Fibroblast of lung (primary cell): ENCODE measurements at regions not wholly inside any gene's neighbourhood (a gene's known extent, or its start where the extent isn't known, plus 50 kb on each side); places are given as distances from the start of the nearest gene placed in this dataset.

Experiments
- DNase-seq, 2 donors: peaks; one replicate each; pipeline versions ENCODE4 v3.0.0 to v3.0.0-alpha.2; 2010; ENCODE audit warnings: low read depth in 2 of 2
- H2AFZ ChIP-seq: 2 replicates; pipeline ENCODE4 v1.5.1; 2012; ENCODE audit warnings: low read length, control low read depth, inconsistent platforms
- H3K27ac ChIP-seq: 2 replicates; pipeline ENCODE4 v1.5.1; 2011; ENCODE audit warnings: low read length, control low read depth; ENCODE audit not compliant: insufficient read depth
- H3K27me3 ChIP-seq: 2 replicates; pipeline ENCODE4 v1.5.1; 2011; ENCODE audit warnings: mild to moderate bottlenecking, low read length; ENCODE audit not compliant: control insufficient read depth, insufficient read depth
- H3K36me3 ChIP-seq: 2 replicates; pipeline ENCODE4 v1.5.1; 2011; ENCODE audit warnings: low read length; ENCODE audit not compliant: control insufficient read depth, insufficient read depth
- H3K4me1 ChIP-seq: 2 replicates; pipeline ENCODE4 v1.5.1; 2011; ENCODE audit warnings: low read length; ENCODE audit not compliant: control insufficient read depth, insufficient read depth; ENCODE audit errors: extremely low read depth
- H3K4me2 ChIP-seq: 2 replicates; pipeline ENCODE4 v1.5.1; 2011; ENCODE audit warnings: low read length, control low read depth; ENCODE audit not compliant: insufficient read depth; ENCODE audit errors: extremely low read depth
- H3K4me3 ChIP-seq, 4 experiments: fragments of 200-600 bp in 1 of 4; sonication (generic) in 1 of 4; replicated peaks in 1 of 4; 2 replicates each; pipeline ENCODE4 v1.5.1; 2011 to 2016; ENCODE audit warnings: low read length in 4 of 4, low read depth in 3 of 4, mild to moderate bottlenecking in 3 of 4, control low read depth in 2 of 4, inconsistent platforms in 1 of 4, mixed read lengths in 1 of 4; ENCODE audit not compliant: insufficient read depth in 1 of 4; ENCODE audit errors: control extremely low read depth in 1 of 4
- H3K79me2 ChIP-seq: 2 replicates; pipeline ENCODE4 v1.5.1; 2012; ENCODE audit warnings: mild to moderate bottlenecking, low read length, inconsistent platforms; ENCODE audit not compliant: control insufficient read depth, insufficient read depth
- H3K9ac ChIP-seq: 2 replicates; pipeline ENCODE4 v1.5.1; 2011; ENCODE audit warnings: mild to moderate bottlenecking, low read length, control low read depth; ENCODE audit not compliant: insufficient read depth
- H3K9me3 ChIP-seq: 2 replicates; pipeline ENCODE4 v1.5.1; 2012; ENCODE audit warnings: low read depth, low read length; ENCODE audit not compliant: control insufficient read depth, insufficient read depth
- H4K20me1 ChIP-seq: 2 replicates; pipeline ENCODE4 v1.5.1; 2011; ENCODE audit warnings: low read length; ENCODE audit not compliant: control insufficient read depth, insufficient read depth; ENCODE audit errors: extremely low read depth
- EZH2 ChIP-seq: IDR thresholded peaks from 2 replicates; pipeline ENCODE4 v1.5.1; 2012; ENCODE audit warnings: low read length, control low read depth, mild to moderate bottlenecking; ENCODE audit errors: missing control alignments
- TF ChIP-seq, protein P1 (sequence below), 2 donors: IDR thresholded peaks in 1 of 2; conservative IDR thresholded peaks in 1 of 2; 1 replicate in 1 of 2; 2 replicates in 1 of 2; pipeline ENCODE4 v1.5.1; 2011 to 2012; ENCODE audit warnings: low read length in 2 of 2, control low read depth in 1 of 2, inconsistent platforms in 1 of 2, low read depth in 1 of 2, mild to moderate bottlenecking in 1 of 2

GRCh38 chr17:12257176-12257575 is 236.5 kb downstream of the MAP2K4 start:
- Histone ChIP-seq H3K79me2 (no peaks in the 10 kb centered on the region), H4K20me1 (no peaks in the 10 kb centered on the region), H3K4me1 (no peaks in the 10 kb centered on the region), H3K9ac (no peak overlapping the region), H2AFZ (no peak overlapping the region), H3K4me2 (no peak overlapping the region), H3K36me3 (no peaks in the 10 kb centered on the region), H3K4me3 (no peak overlapping the region), H3K9me3 (no peaks in the 10 kb centered on the region), H3K27ac (no peak overlapping the region), H3K27me3 (no peaks in the 10 kb centered on the region)
- DNase-seq, result no peak
- TF ChIP-seq, protein P1, sequence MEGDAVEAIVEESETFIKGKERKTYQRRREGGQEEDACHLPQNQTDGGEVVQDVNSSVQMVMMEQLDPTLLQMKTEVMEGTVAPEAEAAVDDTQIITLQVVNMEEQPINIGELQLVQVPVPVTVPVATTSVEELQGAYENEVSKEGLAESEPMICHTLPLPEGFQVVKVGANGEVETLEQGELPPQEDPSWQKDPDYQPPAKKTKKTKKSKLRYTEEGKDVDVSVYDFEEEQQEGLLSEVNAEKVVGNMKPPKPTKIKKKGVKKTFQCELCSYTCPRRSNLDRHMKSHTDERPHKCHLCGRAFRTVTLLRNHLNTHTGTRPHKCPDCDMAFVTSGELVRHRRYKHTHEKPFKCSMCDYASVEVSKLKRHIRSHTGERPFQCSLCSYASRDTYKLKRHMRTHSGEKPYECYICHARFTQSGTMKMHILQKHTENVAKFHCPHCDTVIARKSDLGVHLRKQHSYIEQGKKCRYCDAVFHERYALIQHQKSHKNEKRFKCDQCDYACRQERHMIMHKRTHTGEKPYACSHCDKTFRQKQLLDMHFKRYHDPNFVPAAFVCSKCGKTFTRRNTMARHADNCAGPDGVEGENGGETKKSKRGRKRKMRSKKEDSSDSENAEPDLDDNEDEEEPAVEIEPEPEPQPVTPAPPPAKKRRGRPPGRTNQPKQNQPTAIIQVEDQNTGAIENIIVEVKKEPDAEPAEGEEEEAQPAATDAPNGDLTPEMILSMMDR (conservative IDR thresholded peaks at IDR 0.05 in 1 of 2, IDR thresholded peaks at IDR 0.05 in 1 of 2; ENCODE audit: low read depth in 1 of 2, low read length in 2 of 2), result no peak
- TF ChIP-seq EZH2, result no peak

- H3K4me3 ChIP-seq, result no peak overlapping the region
- no peaks in the 10 kb centered on the region for H3K4me1 ChIP-seq
- no peaks in the 10 kb centered on the region for H3K79me2 ChIP-seq
- TF ChIP-seq EZH2, result no peak
- TF ChIP-seq, protein P1 (conservative IDR thresholded peaks at IDR 0.05 in 1 of 2, IDR thresholded peaks at IDR 0.05 in 1 of 2; ENCODE audit: low read depth in 1 of 2, low read length in 2 of 2), result no peak
- no peak for DNase-seq
- H3K27me3 ChIP-seq, result no peaks in the 10 kb centered on the region
- H3K9ac ChIP-seq, result no peak overlapping the region
- H3K36me3 ChIP-seq, result no peaks in the 10 kb centered on the region
- H3K9me3 ChIP-seq, result no peaks in the 10 kb centered on the region
- H3K27ac ChIP-seq, result no peak overlapping the region
- no peak overlapping the region for H3K4me2 ChIP-seq
- no peaks in the 10 kb centered on the region for H4K20me1 ChIP-seq
- no peak overlapping the region for H2AFZ ChIP-seq
These were observed 240.7 kb downstream of the MAP2K4 start for GRCh38 chr17:12261354-12261753.

GRCh38 chr17:12269751-12270150 is 249.1 kb downstream of the MAP2K4 start:
- H4K20me1 ChIP-seq, result no peaks in the 10 kb centered on the region
- no peak overlapping the region for H3K27ac ChIP-seq
- no peak overlapping the region for H3K9ac ChIP-seq
- no peak for DNase-seq
- H3K4me2 ChIP-seq, result no peak overlapping the region
- H3K36me3 ChIP-seq, result no peaks in the 10 kb centered on the region
- no peak for TF ChIP-seq EZH2
- TF ChIP-seq, protein P1 (conservative IDR thresholded peaks at IDR 0.05 in 1 of 2, IDR thresholded peaks at IDR 0.05 in 1 of 2; ENCODE audit: low read depth in 1 of 2, low read length in 2 of 2), result no peak
- no peaks in the 10 kb centered on the region for H3K4me1 ChIP-seq
- no peaks in the 10 kb centered on the region for H3K9me3 ChIP-seq
- H2AFZ ChIP-seq, result no peak overlapping the region
- no peak overlapping the region for H3K4me3 ChIP-seq
- H3K27me3 ChIP-seq, result no peaks in the 10 kb centered on the region
- H3K79me2 ChIP-seq, result no peaks in the 10 kb centered on the region
